ENCODE measurements at regions not wholly inside any gene's neighbourhood (a gene's known extent, or its start where the extent isn't known, plus 50 kb on each side); places are given as distances from the start of the nearest gene placed in this dataset.

- POLR2A ChIA-PET, result no interaction called here
- Mint-ChIP-seq H3K4me1 (no peaks in the 10 kb centered on the region), H3K36me3 (no peaks in the 10 kb centered on the region), H3K27me3 (no peaks in the 10 kb centered on the region), H3K27ac (no peak overlapping the region), H3K4me3 (no peak overlapping the region), H3K9me3 (no peaks in the 10 kb centered on the region)
- no peaks in the 10 kb centered on the region for H3K36me3 ChIP-seq (ENCODE audit: control insufficient read depth in 2 of 2, extremely low read depth in 1 of 2, insufficient read depth in 1 of 2, low read length in 1 of 2)
- WGBS (ENCODE audit: insufficient coverage), result 84% methylated on average over 18 of the region's 18 CpGs
- H3K4me1 ChIP-seq (ENCODE audit: control insufficient read depth in 1 of 2, extremely low read depth in 1 of 2, insufficient read depth in 2 of 2, low read length in 2 of 2), result no peaks in the 10 kb centered on the region
- CTCF ChIA-PET, result no interaction called here
- peaks cover 0 to 12% of the 10 kb centered on the region in 2 experiments for H3K27me3 ChIP-seq (replicated peaks in 1 of 2; ENCODE audit: control insufficient read depth in 2 of 2, extremely low read depth in 1 of 2, insufficient read depth in 2 of 2, low read length in 1 of 2)
- H3K4me3 ChIP-seq (ENCODE audit: control insufficient read depth in 1 of 2, extremely low read depth in 1 of 2, low read length in 1 of 2), result no peak overlapping the region
- ATAC-seq (replicated peaks in 1 of 4), result no peak
- no peak for DNase-seq
- no peaks in the 10 kb centered on the region for H3K9me3 ChIP-seq
- H3K27ac ChIP-seq (ENCODE audit: low read length), result no peak overlapping the region
Observed at GRCh38 chr18:78922856-78923255, 56.8 kb upstream of the SALL3 start.

GRCh38 chr18:78924301-78924700, 55.3 kb upstream of the SALL3 start:
- Histone ChIP-seq H3K27me3 (replicated peaks in 1 of 2; ENCODE audit: control insufficient read depth in 2 of 2, extremely low read depth in 1 of 2, insufficient read depth in 2 of 2, low read length in 1 of 2) (peaks cover 0 to 13% of the 10 kb centered on the region in 2 experiments), H3K4me3 (ENCODE audit: control insufficient read depth in 1 of 2, extremely low read depth in 1 of 2, low read length in 1 of 2) (no peak overlapping the region), H3K36me3 (ENCODE audit: control insufficient read depth in 2 of 2, extremely low read depth in 1 of 2, insufficient read depth in 1 of 2, low read length in 1 of 2) (no peaks in the 10 kb centered on the region), H3K27ac (ENCODE audit: low read length) (no peak overlapping the region), H3K9me3 (no peaks in the 10 kb centered on the region), H3K4me1 (ENCODE audit: control insufficient read depth in 1 of 2, extremely low read depth in 1 of 2, insufficient read depth in 2 of 2, low read length in 2 of 2) (no peaks in the 10 kb centered on the region)
- Mint-ChIP-seq H3K27me3 (no peaks in the 10 kb centered on the region), H3K27ac (no peak overlapping the region), H3K4me1 (no peaks in the 10 kb centered on the region), H3K36me3 (no peaks in the 10 kb centered on the region), H3K9me3 (no peaks in the 10 kb centered on the region), H3K4me3 (no peak overlapping the region)
- no peak for DNase-seq
- CTCF ChIA-PET, result no interaction called here
- ATAC-seq (replicated peaks in 1 of 4), result no peak
- POLR2A ChIA-PET, result no interaction called here
- 92% methylated on average over 14 of the region's 14 CpGs for WGBS (ENCODE audit: insufficient coverage)

GRCh38 chr18:78924786-78925540, 54.7 kb upstream of the SALL3 start:
- no peaks in the 10 kb centered on the region for H3K9me3 ChIP-seq
- DNase-seq, result no peak
- 84% methylated on average over 40 of the region's 43 CpGs for WGBS (ENCODE audit: insufficient coverage)
- Mint-ChIP-seq H3K27me3 (no peaks in the 10 kb centered on the region), H3K4me1 (no peaks in the 10 kb centered on the region), H3K27ac (no peak overlapping the region), H3K36me3 (no peaks in the 10 kb centered on the region), H3K4me3 (no peak overlapping the region), H3K9me3 (no peaks in the 10 kb centered on the region)
- H3K4me1 ChIP-seq (ENCODE audit: control insufficient read depth in 1 of 2, extremely low read depth in 1 of 2, insufficient read depth in 2 of 2, low read length in 2 of 2), result no peaks in the 10 kb centered on the region
- CTCF ChIA-PET, result no interaction called here
- H3K36me3 ChIP-seq (ENCODE audit: control insufficient read depth in 2 of 2, extremely low read depth in 1 of 2, insufficient read depth in 1 of 2, low read length in 1 of 2), result no peaks in the 10 kb centered on the region
- POLR2A ChIA-PET, result no interaction called here
- H3K27me3 ChIP-seq (replicated peaks in 1 of 2; ENCODE audit: control insufficient read depth in 2 of 2, extremely low read depth in 1 of 2, insufficient read depth in 2 of 2, low read length in 1 of 2), result peaks cover 0 to 13% of the 10 kb centered on the region in 2 experiments
- H3K27ac ChIP-seq (ENCODE audit: low read length), result no peak overlapping the region
- ATAC-seq (replicated peaks in 1 of 4), result no peak
- no peak overlapping the region for H3K4me3 ChIP-seq (ENCODE audit: control insufficient read depth in 1 of 2, extremely low read depth in 1 of 2, low read length in 1 of 2)

GRCh38 chr18:78925557-78926242, 53.9 kb upstream of the SALL3 start:
- Mint-ChIP-seq H3K36me3 (no peaks in the 10 kb centered on the region), H3K4me1 (no peaks in the 10 kb centered on the region), H3K9me3 (no peaks in the 10 kb centered on the region), H3K27ac (no peak overlapping the region), H3K27me3 (no peaks in the 10 kb centered on the region), H3K4me3 (no peak overlapping the region)
- ChIA-PET POLR2A (no interaction called here), CTCF (no interaction called here)
- H3K4me3 ChIP-seq (ENCODE audit: control insufficient read depth in 1 of 2, extremely low read depth in 1 of 2, low read length in 1 of 2), result no peak overlapping the region
- H3K4me1 ChIP-seq (ENCODE audit: control insufficient read depth in 1 of 2, extremely low read depth in 1 of 2, insufficient read depth in 2 of 2, low read length in 2 of 2), result no peaks in the 10 kb centered on the region
- H3K36me3 ChIP-seq (ENCODE audit: control insufficient read depth in 2 of 2, extremely low read depth in 1 of 2, insufficient read depth in 1 of 2, low read length in 1 of 2), result no peaks in the 10 kb centered on the region
- ATAC-seq (replicated peaks in 1 of 4), result no peak
- 96% methylated on average over 52 of the region's 52 CpGs for WGBS (ENCODE audit: insufficient coverage)
- DNase-seq, result no peak
- H3K9me3 ChIP-seq, result no peaks in the 10 kb centered on the region
- H3K27me3 ChIP-seq (replicated peaks in 1 of 2; ENCODE audit: control insufficient read depth in 2 of 2, extremely low read depth in 1 of 2, insufficient read depth in 2 of 2, low read length in 1 of 2), result peaks cover 0 to 13% of the 10 kb centered on the region in 2 experiments
- no peak overlapping the region for H3K27ac ChIP-seq (ENCODE audit: low read length)

GRCh38 chr18:78926243-78926615, 53.4 kb upstream of the SALL3 start:
- ChIA-PET CTCF (no interaction called here), POLR2A (no interaction called here)
- 93% methylated on average over 11 of the region's 12 CpGs for WGBS (ENCODE audit: insufficient coverage)
- no peak overlapping the region for H3K27ac Mint-ChIP-seq
- no peaks in the 10 kb centered on the region for H3K27me3 Mint-ChIP-seq
- no peaks in the 10 kb centered on the region for H3K9me3 Mint-ChIP-seq
- no peak overlapping the region for H3K27ac ChIP-seq (ENCODE audit: low read length)
- no peak overlapping the region for H3K4me3 ChIP-seq (ENCODE audit: control insufficient read depth in 1 of 2, extremely low read depth in 1 of 2, low read length in 1 of 2)
- ATAC-seq (replicated peaks in 1 of 4), result no peak
- H3K27me3 ChIP-seq (replicated peaks in 1 of 2; ENCODE audit: control insufficient read depth in 2 of 2, extremely low read depth in 1 of 2, insufficient read depth in 2 of 2, low read length in 1 of 2), result peaks cover 0 to 13% of the 10 kb centered on the region in 2 experiments
- no peaks in the 10 kb centered on the region for H3K36me3 ChIP-seq (ENCODE audit: control insufficient read depth in 2 of 2, extremely low read depth in 1 of 2, insufficient read depth in 1 of 2, low read length in 1 of 2)
- no peak overlapping the region for H3K4me3 Mint-ChIP-seq
- H3K4me1 ChIP-seq (ENCODE audit: control insufficient read depth in 1 of 2, extremely low read depth in 1 of 2, insufficient read depth in 2 of 2, low read length in 2 of 2), result no peaks in the 10 kb centered on the region
- no peak for DNase-seq
- no peaks in the 10 kb centered on the region for H3K4me1 Mint-ChIP-seq
- H3K9me3 ChIP-seq, result no peaks in the 10 kb centered on the region
- H3K36me3 Mint-ChIP-seq, result no peaks in the 10 kb centered on the region

GRCh38 chr18:78927156-78927555, 52.5 kb upstream of the SALL3 start:
- Histone ChIP-seq H3K9me3 (no peaks in the 10 kb centered on the region), H3K27me3 (replicated peaks in 1 of 2; ENCODE audit: control insufficient read depth in 2 of 2, extremely low read depth in 1 of 2, insufficient read depth in 2 of 2, low read length in 1 of 2) (peaks cover 0 to 7% of the 10 kb centered on the region in 2 experiments), H3K36me3 (ENCODE audit: control insufficient read depth in 2 of 2, extremely low read depth in 1 of 2, insufficient read depth in 1 of 2, low read length in 1 of 2) (no peaks in the 10 kb centered on the region), H3K27ac (ENCODE audit: low read length) (no peak overlapping the region), H3K4me3 (ENCODE audit: control insufficient read depth in 1 of 2, extremely low read depth in 1 of 2, low read length in 1 of 2) (no peak overlapping the region), H3K4me1 (ENCODE audit: control insufficient read depth in 1 of 2, extremely low read depth in 1 of 2, insufficient read depth in 2 of 2, low read length in 2 of 2) (no peaks in the 10 kb centered on the region)
- no peaks in the 10 kb centered on the region for H3K4me1 Mint-ChIP-seq
- no peaks in the 10 kb centered on the region for H3K27me3 Mint-ChIP-seq
- CTCF ChIA-PET, result interaction anchor here in 1 of 2 donors (0.6 kb wide), 1 partner anchor 219 kb away, joined by 6 read pairs; no protein-coding TSS in a partner anchor
- 76% methylated on average over 10 of the region's 10 CpGs for WGBS (ENCODE audit: insufficient coverage)
- H3K9me3 Mint-ChIP-seq, result no peaks in the 10 kb centered on the region
- POLR2A ChIA-PET, result no interaction called here
- no peak overlapping the region for H3K27ac Mint-ChIP-seq
- no peaks in the 10 kb centered on the region for H3K36me3 Mint-ChIP-seq
- ATAC-seq (replicated peaks in 1 of 4) (no peak), DNase-seq (no peak)
- H3K4me3 Mint-ChIP-seq, result no peak overlapping the region
